ENCODE measurements at regions not wholly inside any gene's neighbourhood (a gene's known extent, or its start where the extent isn't known, plus 50 kb on each side); places are given as distances from the start of the nearest gene placed in this dataset.

DNA sequence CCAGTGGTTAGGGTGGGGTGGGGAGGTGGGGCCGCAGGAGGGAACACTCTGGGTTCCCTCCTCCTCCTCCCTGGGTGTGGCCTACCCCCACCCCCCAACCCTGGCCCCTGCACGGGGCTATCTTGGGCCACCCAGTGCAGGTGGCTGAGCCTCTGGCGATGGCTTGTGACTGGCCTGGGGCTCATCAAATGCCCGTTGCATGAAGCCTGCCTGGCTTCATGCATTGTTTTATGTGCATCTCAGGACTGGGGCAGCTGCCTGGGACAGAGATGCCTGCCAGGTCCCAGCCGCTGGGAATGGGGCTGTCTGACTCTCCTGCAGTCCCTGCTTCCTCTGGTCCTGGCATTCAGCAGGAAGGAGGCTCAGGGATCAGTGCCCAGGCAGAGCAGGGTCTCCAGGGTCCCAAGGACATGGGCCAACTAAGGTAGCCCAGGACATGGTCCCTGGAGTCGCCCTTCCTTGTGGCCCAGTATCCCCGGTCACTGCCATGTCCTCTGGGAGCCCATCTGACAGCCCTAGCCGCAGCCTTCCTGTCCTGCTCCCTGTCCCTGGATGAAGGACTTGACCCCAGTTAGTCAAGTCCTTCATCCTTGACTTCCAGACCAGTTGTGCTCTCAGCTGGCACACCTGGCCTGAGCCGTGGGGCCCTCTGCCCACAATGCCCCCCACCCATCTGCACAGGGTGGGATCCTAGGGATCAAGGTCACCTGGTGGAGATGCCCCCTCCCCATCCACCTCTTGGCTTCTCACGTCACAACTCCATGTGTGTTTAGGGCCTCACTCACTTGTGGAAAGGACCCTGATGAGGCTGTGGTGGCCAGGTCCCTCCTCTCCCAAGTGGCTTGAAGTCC is 112.1 kb upstream of the FGF3 start:
- no peak for DNase-seq (ENCODE audit: low read depth)

DNA sequence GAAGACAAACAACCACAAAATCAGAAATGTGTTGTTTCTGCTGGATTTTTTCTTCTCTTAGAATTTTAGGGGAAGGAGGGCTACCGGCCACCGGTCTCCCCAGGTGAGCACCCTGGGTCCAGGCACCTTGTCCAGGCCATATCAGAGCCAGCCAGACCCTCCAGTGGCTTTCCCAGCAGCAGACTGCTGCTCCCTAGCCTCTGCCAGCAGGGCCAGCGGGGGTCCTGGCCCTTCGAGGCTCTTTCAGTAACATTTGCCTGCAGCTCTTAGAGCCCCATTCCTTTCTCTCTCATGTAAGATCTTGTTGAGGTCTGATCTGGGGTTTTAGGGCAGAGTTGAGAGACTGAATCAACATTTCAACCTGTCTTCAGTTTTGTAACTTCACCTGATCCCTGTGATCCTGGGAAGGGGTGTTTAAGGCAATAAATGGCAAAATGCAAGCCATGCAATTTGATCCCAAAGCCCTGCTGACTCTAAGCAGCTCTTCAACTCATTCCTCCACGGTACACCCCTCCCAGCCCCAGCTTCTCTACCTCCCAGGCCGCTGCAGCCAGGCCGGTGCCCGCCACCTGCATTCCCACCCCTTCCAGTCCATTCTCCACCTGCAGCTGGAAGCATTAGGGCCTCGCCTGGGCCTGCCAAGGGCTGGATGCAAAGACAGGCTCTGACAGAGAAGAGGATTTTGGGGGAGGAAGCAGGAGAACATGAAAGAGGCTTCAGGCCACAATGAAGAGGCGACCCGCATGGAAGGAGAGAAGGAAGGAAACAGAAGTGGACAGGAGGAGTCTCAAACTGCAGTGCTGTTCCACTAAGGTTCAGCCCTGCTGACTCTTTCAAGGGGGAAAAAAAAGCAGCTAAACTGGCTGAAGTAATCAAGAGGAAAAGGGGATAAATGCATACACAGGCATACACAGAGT is 113.0 kb upstream of the FGF3 start:
- no peak for DNase-seq (ENCODE audit: low read depth)

DNA sequence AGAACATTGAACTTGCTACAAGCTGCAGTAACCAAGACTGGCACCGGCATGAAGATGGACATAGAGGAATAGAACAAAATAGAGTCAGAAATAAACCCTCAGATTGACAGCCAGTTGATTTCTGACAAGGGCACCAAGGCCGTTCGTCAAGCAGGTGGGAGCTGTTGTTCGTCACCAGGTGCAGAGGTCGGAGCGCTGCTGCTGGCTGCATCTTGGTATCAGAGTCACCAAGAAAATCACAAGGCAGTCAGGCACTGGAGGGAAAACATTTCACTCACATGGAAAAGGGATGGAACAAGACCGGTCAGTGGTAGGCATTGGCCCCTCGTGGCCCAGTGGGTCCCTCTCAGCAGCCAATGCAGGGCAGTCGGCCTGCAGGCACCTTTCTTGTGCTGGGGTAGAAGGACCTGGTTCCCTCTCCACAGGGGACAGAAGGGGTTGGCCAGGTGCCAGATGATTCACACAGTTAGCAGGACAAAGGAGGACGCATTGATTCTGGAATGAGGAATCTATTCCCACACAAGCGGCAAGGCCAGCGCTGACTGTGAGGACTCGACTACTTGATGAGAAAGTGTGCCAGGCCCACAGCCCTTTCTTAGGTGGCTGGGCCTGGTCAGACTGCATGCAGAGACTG is 115.8 kb upstream of the FGF3 start:
- DNase-seq (ENCODE audit: low read depth): no peak

DNA sequence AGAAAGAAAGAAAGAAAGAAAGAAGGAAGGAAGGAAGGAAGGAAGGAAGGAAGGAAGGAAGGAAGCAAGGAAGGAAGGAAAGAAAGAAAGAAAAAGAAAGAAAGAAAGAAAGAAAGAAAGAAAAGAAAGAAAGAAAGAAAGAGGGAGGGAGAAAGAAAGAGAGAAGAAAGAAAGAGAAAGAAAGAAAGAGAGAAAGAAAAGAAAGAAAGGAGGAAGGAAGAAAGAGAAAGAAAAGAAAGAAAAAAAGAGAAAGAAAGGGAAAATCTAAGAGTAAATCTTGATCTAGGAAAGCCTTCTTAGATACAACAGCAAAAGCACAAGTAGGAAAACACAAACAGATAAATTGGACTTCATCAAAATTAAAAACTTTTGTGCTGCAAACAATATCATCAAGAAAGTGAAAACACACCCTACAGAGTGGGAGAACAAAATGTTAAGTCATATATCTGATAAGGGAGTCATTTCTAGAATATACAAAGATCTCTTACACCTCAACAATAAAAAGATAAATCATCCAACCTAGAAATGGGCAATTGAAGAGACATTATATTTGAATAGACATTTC is 116.8 kb upstream of the FGF3 start:
- no peak for DNase-seq (ENCODE audit: low read depth)

DNA sequence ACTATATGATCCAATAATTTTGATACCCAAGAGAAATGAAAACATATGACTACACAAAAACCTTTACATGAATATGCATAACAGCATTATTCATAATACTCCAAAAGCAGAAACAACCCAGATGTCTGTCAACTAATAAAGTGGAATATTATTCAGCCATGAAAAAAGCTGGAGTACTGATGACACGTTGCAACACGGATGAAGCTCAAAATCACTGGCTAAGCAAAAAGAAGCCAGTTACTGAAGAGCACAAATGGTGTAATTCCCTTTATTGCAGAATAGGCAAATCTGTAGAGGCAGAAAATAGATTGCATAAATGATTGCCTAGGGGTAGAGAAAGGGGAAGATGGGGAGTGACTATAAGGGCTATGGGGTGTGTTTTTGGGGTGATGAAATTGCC is 117.6 kb upstream of the FGF3 start:
- DNase-seq (ENCODE audit: low read depth): no peak

DNA sequence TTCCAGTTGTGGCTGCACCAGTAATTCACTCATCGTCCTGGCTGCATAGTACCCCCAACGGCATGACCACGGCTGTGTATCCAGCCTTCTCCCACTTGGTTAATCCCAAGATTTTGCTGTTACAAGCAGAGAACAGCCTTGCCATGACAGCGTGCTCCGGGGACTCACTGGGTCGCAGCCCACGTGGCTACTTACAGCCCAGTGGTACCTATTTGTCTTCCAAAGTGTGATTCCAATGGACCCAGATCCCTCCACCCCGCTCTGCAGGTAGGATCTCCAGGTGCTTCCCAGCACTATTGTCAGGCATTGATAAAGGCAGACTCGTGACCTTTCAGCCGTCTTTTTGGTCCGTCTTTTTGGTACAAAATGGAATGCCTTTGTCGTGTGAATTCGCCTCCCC is 119.0 kb upstream of the FGF3 start:
- DNase-seq (ENCODE audit: low read depth): no peak

DNA sequence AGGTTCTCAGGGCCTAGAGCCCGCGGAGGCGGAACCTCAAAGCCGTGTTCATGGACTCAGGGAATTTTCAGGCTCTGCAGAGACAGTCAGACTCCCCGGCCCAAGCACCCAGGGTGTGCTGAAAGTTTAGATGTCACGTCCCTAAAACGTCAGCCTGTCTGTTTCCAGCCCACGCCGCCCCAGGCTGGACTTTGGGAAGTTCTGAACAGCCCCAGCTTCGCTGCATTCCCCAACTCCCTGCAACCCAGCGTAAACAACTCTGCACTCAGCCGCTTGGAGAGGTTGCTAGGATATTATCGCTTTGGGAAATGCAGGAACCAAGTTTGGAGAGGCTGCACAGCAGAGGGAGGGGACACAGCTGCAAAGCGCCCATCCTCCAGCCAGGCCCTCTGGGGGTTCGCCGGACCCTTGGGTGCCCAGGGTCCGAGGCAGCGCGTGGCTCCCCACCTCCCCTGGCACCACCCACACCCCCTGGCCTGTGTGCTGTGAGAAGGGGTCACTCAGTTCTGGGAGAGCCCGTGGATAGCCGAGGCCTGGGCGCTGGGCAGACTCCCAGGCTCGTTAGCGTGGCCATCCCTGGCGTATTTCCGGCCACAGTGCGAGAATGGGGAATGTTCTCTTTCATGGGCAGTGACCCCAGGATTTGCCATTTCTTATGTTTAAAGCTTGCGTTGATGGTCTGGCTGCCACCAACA is 120.5 kb upstream of the FGF3 start:
- DNase-seq (ENCODE audit: low read depth): no peak

DNA sequence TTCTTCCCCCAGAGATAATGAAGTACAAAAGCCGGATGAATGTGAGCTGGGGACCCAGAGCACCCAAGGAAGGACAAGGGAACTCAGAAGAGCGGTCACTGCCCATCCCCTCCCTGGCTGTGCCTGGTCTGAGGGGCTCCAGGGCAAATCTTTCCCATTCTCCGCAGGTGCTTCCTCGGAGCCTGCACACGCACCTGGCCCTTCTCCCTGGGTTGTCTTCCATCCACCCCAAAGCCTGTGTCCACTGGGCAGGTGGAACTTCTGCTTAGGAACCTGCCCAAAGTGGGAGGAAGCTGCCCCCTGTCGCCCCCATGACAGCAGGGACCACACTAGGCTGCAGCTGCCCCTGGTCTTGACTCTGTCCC is 121.0 kb upstream of the FGF3 start:
- DNase-seq (ENCODE audit: low read depth): no peak

DNA sequence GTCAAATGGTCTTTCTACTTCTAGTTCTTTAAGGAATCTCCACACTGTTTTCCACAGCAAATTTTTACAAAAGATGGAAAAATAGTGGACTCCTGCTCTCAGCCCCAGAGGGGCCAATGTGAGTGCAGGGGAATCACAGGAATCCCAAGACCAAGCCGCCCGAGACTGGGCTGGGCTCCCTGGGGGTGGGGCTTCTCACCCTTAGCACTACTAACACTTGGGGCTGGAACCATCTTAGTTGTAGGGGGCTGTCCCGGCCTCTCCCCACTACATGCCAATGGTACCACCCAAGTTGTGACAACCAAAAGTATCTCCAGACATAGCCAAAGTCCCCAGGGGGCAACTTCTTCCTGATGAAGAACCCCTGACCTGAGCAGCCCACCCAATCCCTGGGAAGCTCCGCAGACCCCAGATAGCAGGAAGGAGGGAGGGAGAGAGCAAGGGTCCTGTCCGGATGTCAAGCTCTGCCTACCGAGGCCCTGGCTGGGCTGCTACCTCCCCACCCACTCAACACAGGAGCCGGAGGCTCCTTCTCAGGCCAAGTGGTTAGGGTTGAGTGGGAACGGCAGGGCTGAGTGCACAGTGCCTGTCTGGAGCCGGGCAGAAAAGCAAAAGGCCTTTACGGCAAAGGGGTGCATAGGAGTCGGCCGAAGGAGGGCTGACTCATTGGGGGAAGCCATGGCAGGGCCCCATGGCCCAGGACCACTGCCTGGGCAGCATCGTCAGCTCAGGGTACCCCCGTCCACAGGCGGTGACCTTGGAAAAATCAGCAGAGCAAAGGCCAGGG is 122.5 kb upstream of the FGF3 start:
- no peak for DNase-seq (ENCODE audit: low read depth)

DNA sequence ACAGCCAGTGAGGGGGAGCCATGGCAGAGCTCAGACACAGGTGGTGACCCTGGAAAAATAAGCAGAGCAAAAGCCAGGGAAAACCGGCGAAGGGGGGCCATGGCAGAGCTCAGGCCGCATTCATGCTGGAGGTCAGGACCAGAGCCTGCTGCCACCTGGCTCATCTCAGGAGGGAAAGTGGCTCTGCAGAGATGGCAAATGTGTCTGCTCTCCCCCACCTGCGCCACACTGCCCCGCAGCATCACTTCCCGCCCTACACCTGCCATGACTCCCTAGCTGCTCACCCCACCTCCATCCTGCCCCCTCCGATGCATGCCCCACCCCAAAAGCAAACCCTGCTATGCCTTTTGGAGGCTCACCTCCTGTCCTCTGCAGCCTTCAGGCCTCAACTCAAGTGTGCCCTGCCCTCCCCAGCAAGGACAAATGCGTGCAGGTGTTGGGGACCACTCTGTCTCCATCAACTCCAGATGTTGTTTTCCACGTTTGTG is 123.2 kb upstream of the FGF3 start:
- DNase-seq (ENCODE audit: low read depth): no peak

DNA sequence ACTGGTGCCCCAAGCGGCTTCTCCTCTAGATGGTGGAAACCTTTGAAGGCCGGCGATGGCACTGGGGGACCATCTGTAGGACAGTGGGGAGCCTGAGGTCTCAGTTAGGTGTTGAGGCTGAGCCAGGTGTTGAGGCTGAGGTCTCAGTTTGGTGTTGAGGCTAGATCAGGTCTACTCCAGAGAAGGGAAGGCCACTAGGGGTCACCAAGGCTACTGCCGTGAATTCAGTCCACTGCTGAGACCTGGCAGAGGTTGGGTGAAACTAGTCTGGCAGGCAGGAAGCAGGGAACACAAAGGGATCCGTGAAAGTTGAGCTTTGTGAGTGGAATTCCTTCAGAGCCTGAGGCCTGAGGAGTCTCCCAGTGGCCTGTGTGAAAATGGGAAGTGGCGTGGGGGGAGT is 123.8 kb upstream of the FGF3 start:
- no peak for DNase-seq (ENCODE audit: low read depth)

DNA sequence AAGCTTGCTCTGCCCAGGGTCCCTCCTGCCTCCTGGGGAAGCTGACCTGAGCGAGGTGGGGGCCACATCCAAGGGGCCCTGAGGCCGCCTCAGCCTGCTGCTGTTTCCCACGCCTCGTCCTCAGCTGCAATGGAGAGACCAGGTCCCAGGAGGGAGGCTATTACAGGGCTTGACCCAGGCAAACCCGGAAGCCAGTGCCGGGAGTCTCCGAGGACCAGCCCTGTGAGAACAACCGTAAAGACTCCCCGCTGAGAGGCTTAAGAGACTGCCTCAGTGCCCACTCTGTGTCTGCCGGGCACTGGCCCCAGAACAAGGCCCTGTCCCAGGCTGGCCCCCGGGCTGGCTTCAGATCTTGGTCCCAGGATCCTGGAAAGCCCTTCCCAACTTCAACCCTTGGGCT is 124.3 kb upstream of the FGF3 start:
- DNase-seq (ENCODE audit: low read depth): no peak

DNA sequence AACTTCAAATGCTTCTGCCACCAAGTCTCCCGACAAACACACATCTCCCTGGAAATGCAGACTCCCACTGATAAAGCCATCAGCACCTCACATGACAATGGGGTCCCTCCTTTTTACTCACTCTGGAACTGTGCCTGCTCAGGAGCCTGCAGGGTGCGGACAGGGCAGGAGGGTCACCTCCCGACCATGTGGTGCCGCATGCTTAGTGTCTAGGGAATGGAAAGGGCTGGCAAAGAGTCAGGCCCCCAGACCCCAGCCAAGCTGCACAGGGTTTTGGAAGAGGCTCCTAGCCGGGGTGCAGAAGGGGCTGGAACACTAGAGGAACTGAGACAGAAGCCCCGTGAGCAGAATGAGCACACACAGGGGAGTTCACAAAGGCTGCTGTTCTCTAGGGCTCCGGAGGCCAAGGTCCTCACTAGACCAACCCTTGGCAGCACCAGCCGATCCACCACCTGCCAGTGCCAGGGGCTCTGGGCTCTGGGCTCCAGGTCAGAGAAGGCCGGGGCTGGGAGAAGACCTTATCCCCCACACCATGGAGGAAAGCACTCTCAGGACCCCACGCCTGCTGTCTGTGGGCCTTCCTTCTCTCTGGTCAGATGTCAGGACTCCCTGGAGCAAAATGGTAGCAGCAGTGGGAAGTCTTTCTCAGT is 125.1 kb upstream of the FGF3 start:
- DNase-seq (ENCODE audit: low read depth): no peak

DNA sequence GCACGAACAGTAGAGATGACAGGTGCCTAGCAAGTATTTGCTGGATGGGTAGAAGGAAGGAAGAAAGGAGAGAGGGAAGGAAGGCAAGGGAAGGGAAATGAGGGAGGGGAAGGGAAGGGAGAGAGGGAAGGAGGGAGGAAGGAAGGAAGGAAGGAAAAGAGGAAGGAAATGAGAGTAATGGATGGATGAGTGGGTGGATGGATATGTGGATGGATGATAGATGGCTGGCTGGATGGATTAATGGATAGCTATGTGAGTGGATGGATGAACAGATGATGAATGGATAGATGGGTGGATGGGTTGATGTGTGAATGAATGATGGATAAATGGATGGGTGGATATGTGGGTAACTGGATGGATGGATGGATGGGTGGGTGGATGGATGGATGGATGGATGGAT is 125.9 kb upstream of the FGF3 start:
- DNase-seq (ENCODE audit: low read depth): no peak

DNA sequence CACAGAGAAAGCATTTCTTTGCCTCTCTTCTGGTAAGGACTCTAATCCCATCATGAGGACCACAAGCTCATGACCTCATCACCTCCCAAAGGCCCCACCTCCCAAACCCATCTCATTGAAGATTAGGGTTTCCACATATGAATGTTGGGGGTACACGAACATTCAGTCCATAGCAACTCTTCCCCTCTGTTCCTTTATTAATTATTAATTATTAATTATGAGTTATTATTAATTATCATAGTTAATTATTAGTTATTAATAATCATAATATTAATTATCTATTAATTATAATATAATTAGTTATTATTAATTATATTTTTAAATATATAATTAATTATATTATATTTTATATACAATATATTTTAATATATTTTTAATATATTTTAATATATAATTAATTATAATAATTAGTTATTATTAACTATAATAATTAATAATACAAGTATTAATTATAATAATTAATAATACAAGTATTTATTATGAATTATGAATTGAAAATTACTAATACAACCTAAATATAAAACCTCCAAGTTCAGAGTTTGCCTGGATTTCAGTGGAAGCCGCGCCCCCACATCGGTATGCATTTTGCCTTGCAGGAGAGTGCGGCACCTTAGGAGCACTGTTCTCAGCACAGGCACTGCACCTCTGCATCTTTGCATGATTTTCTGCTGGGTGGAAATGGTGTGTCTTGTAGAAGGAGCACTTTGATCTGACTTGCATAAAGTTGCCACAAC is 128.0 kb upstream of the FGF3 start:
- no peak for DNase-seq (ENCODE audit: low read depth)

DNA sequence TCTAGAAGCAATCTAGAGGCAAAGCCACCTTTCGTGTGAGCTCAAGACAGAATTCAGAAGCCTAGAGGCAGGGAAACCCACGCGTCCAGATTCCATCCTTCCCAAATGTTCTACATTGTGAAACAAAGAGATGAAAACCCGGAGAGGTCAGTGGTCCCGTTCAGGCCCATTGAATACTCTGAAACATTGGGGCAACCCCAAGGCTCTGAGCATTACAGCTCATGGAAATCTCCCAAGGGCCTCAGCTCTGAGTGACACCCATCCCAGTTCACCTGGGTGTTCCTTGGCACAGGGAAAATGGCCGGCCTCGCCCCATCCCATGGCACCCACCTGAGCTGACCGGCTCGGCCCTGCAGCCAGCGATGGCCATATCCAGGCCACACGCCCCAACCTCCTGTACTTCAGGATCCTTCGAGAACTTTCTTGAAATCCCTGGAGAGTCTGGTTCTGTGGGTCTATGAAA is 128.6 kb upstream of the FGF3 start:
- no peak for DNase-seq (ENCODE audit: low read depth)

DNA sequence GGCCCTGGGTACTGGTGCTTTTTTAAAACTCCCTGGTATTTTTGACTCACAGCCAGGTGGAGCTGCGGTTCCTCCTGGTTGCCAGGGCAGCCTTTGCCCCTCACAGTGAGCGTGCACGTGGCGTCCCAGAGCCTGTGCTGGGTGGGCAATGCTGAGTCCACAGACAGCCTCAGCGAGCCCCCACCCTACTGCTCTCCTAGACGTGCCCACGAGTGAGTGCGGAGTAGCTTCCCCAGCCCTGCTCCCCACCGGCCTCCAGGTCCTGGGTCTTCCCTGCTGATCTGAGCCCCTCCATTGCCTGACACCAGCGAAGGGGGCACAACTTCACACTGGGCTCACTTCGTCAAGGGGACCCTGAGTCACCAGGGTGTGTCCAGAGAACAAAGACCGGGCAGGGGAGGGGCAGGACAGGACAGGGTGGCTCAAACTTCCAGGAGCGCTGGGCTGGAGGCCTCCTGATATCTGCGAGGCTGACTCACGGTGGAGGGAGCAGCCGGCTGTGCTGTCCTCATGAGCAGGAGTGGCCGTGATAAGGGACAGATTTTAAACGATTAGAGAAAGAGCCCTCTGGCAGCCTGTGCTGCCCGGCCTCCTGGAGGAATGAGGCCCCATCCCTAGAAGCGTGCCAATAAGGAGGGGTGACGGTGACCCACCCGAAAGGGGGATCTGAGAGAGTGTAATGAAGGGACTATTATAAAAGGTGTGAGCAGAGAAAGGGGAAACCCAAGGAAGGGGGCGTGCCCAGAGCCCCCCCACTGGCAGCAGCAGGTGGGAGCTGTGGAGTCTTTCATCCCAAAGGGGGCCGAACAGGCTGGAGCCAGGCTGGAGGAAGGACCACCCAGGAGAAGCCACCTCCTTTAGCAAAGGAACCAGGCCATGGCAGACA is 129.3 kb upstream of the FGF3 start:
- no peak for DNase-seq (ENCODE audit: low read depth)

DNA sequence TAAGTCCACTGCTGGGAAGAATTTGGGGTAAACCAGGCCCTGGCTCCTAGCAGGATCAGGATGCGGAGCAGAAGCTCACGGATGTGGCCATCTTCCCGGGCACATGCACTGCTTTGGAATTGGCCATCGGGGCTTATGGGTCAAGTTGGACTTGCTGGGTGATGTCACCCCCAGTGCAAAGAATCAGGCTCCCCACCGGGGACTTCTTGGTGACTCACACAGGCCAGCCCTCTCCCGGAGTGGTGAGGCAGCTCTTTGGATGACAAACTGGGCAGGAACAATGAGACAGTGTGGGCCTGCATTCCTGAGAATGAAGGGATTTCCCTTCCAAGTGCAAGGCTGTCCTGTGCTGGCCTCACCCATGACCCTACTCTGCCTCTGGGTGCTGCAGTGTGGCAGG is 128.8 kb upstream of the ANO1 start:
- DNase-seq (ENCODE audit: low read depth): no peak

Measured in T follicular helper cell (primary cell).